Endothelial cell of umbilical vein (primary cell): ENCODE measurements at regions not wholly inside any gene's neighbourhood (a gene's known extent, or its start where the extent isn't known, plus 50 kb on each side); places are given as distances from the start of the nearest gene placed in this dataset.
"Not testable (repeated sequence)": the region's sequence is repeated elsewhere in the genome, so short reads cannot be mapped to it uniquely, and the experiment has no call there.

Experiments
- BruUV-seq: library from RNA; stranded (reverse); fragments of 400-500 nt; replicated peaks from 2 replicates; lab custom pipeline; 2021; lab: Mats Ljungman, UMichigan
- CTCF ChIA-PET: fragments of 300-600, 350-600 bp; sonication (Branson Sonifier 250); formaldehyde crosslinking; loops from one replicate; lab custom pipeline; 2021; ENCODE audit warnings: antibody characterized with exemption, inconsistent platforms; lab: Charles Lee
- POLR2A ChIA-PET: fragments of 300-600, 350-600 bp; sonication (Branson Sonifier 250); formaldehyde crosslinking; loops from one replicate; lab custom pipeline; 2021; ENCODE audit warnings: antibody characterized with exemption, inconsistent platforms; lab: Charles Lee
- DNase-seq: peaks from one replicate; pipeline ENCODE4 v3.0.0-alpha.2; 2011; ENCODE audit warnings: low read depth, low spot score
- FAIRE-seq: peaks from 2 replicates; lab custom pipeline; 2011; peaks lifted over from hg19 to GRCh38; lab: Jason Lieb, UNC
- H2AFZ ChIP-seq: 2 replicates; pipeline ENCODE4 v1.6.0; 2012; ENCODE audit warnings: low read depth, low read length, control low read depth, inconsistent platforms
- H3K27ac ChIP-seq: 2 replicates; pipeline ENCODE4 v1.5.1; 2011; ENCODE audit warnings: low read depth, mild to moderate bottlenecking, control low read depth, low read length, moderate library complexity; ENCODE audit not compliant: insufficient read depth
- H3K27me3 ChIP-seq, 2 experiments: 2 replicates each; pipeline versions ENCODE4 v1.6.0 to v1.6.1; 2011; ENCODE audit warnings: low read length in 2 of 2, mixed read lengths in 1 of 2; ENCODE audit not compliant: control insufficient read depth in 2 of 2, insufficient read depth in 2 of 2
- H3K36me3 ChIP-seq, 2 experiments: 2 replicates in 1 of 2; 3 replicates in 1 of 2; pipeline ENCODE4 v1.5.1; 2011; ENCODE audit warnings: low read length in 2 of 2, mild to moderate bottlenecking in 1 of 2, moderate library complexity in 1 of 2; ENCODE audit not compliant: control insufficient read depth in 2 of 2, insufficient read depth in 2 of 2; ENCODE audit errors: extremely low read depth in 1 of 2
- H3K4me1 ChIP-seq: 3 replicates; pipeline ENCODE4 v1.5.1; 2011; ENCODE audit warnings: mild to moderate bottlenecking, low read length; ENCODE audit not compliant: control insufficient read depth, insufficient read depth; ENCODE audit errors: extremely low read depth
- H3K4me2 ChIP-seq: 2 replicates; pipeline ENCODE4 v1.6.1; 2011; ENCODE audit warnings: low read length, control low read depth, mixed read lengths; ENCODE audit not compliant: insufficient read depth
- H3K4me3 ChIP-seq, 3 experiments: fragments of 200-600 bp in 1 of 3; sonication (generic), shearing (Covaris generic) in 1 of 3; replicated peaks in 1 of 3; 2 replicates each; pipeline ENCODE4 v1.5.1; 2011 to 2016; ENCODE audit warnings: control low read depth in 3 of 3, low read length in 3 of 3, mild to moderate bottlenecking in 2 of 3, inconsistent platforms in 1 of 3, low read depth in 1 of 3, moderate library complexity in 1 of 3; ENCODE audit not compliant: insufficient read depth in 1 of 3
- H3K79me2 ChIP-seq: 2 replicates; pipeline ENCODE4 v1.6.0; 2012; ENCODE audit warnings: low read length, inconsistent platforms; ENCODE audit not compliant: control insufficient read depth, insufficient read depth
- H3K9ac ChIP-seq: replicated peaks from 2 replicates; pipeline ENCODE3; 2011; ENCODE audit warnings: low read length, control low read depth; ENCODE audit not compliant: insufficient read depth; ENCODE audit errors: extremely low read depth
- H3K9me1 ChIP-seq: replicated peaks from 3 replicates; pipeline ENCODE4 v1.6.0; 2011; ENCODE audit warnings: mild to moderate bottlenecking, low read length; ENCODE audit not compliant: control insufficient read depth, insufficient read depth; ENCODE audit errors: extremely low read depth
- H3K9me3 ChIP-seq: replicated peaks from 2 replicates; pipeline ENCODE4 v1.5.1; 2012; ENCODE audit warnings: low read length, inconsistent platforms; ENCODE audit not compliant: control insufficient read depth, insufficient read depth
- H4K20me1 ChIP-seq: replicated peaks from 2 replicates; pipeline ENCODE3; 2011; ENCODE audit warnings: mild to moderate bottlenecking, low read length; ENCODE audit not compliant: control insufficient read depth, insufficient read depth; ENCODE audit errors: extremely low read depth
- FOS ChIP-seq: IDR thresholded peaks from 2 replicates; pipeline ENCODE4 v1.6.1; 2011; ENCODE audit warnings: mild to moderate bottlenecking, low read length, moderate library complexity, borderline replicate concordance; ENCODE audit not compliant: insufficient read depth
- MYC ChIP-seq: IDR thresholded peaks from one replicate; pipeline ENCODE4 v1.6.1; 2011; ENCODE audit warnings: mild to moderate bottlenecking, low read depth, low read length
- POLR2AphosphoS5 ChIP-seq: IDR thresholded peaks from 2 replicates; pipeline ENCODE4 v1.6.1; 2012; ENCODE audit warnings: low read depth, mild to moderate bottlenecking, control low read depth, low read length, moderate library complexity; ENCODE audit not compliant: insufficient read depth
- dilution Hi-C: fragments of 300-500 bp; cut with MboI; formaldehyde crosslinking; loops from one replicate; pipeline ENCODE4 v1.15.0; 2019; ENCODE audit warnings: low sequenced_read_pairs; ENCODE audit not compliant: extremely low pct_ligation_motif_present
- intact Hi-C: fragments of 100-400 bp; cut with micrococcal nuclease; formaldehyde crosslinking; loops from one replicate; pipeline ENCODE4 v1.10.0; 2022

GRCh38 chr20:47843886-47844567 lies 58.7 kb upstream of the SULF2 start:
- DNase-seq (no peak), FAIRE-seq (no peak)
- ChIA-PET POLR2A (no interaction called here), CTCF (no interaction called here)
- Histone ChIP-seq H3K4me2 (no peak overlapping the region), H3K4me1 (peaks cover 4% of the 10 kb centered on the region), H3K9ac (no peak overlapping the region), H3K27ac (no peak overlapping the region), H2AFZ (no peak overlapping the region), H3K4me3 (no peak overlapping the region), H3K36me3 (no peaks in the 10 kb centered on the region), H3K9me3 (no peaks in the 10 kb centered on the region), H3K79me2 (no peaks in the 10 kb centered on the region), H3K9me1 (no peaks in the 10 kb centered on the region), H4K20me1 (no peaks in the 10 kb centered on the region), H3K27me3 (no peaks in the 10 kb centered on the region)
- intact Hi-C loops (loop anchor here (10.0 kb wide), 1 partner anchor 51 kb away; no protein-coding TSS in a partner anchor), dilution Hi-C loops (no loop called here)
- BruUV-seq: no TSS peak
- no peak for TF ChIP-seq FOS
- TF ChIP-seq POLR2AphosphoS5: no peak
- no peak for TF ChIP-seq MYC

GRCh38 chr20:47842950-47843349 lies 57.7 kb upstream of the SULF2 start:
- POLR2A ChIA-PET, H3K79me2 ChIP-seq, CTCF ChIA-PET, FAIRE-seq, H3K4me2 ChIP-seq, H3K9ac ChIP-seq, H3K27ac ChIP-seq, BruUV-seq, DNase-seq, H3K36me3 ChIP-seq, H4K20me1 ChIP-seq, H3K9me1 ChIP-seq, H3K4me3 ChIP-seq, H3K9me3 ChIP-seq, H2AFZ ChIP-seq, H3K27me3 ChIP-seq, dilution Hi-C loops, H3K4me1 ChIP-seq: not testable (repeated sequence)
- intact Hi-C loops: loop anchor here (10.0 kb wide), 1 partner anchor 52 kb away; no protein-coding TSS in a partner anchor

- dilution Hi-C loops, BruUV-seq, DNase-seq, H3K4me3 ChIP-seq, H2AFZ ChIP-seq, H3K9me3 ChIP-seq, H3K27ac ChIP-seq, H3K9ac ChIP-seq, CTCF ChIA-PET, FAIRE-seq, H3K9me1 ChIP-seq, H3K4me1 ChIP-seq, H3K27me3 ChIP-seq, H3K79me2 ChIP-seq, POLR2A ChIA-PET, H3K36me3 ChIP-seq, H4K20me1 ChIP-seq, H3K4me2 ChIP-seq: not testable (repeated sequence)
- intact Hi-C loops: loop anchor here (10.0 kb wide), 1 partner anchor 53 kb away; no protein-coding TSS in a partner anchor
Measured at GRCh38 chr20:47842004-47842403, 56.7 kb upstream of the SULF2 start.

GRCh38 chr20:47836256-47836817 lies 51.1 kb upstream of the SULF2 start:
- H3K9ac ChIP-seq, POLR2A ChIA-PET, dilution Hi-C loops, H3K4me1 ChIP-seq, H3K27ac ChIP-seq, H3K79me2 ChIP-seq, FAIRE-seq, H3K4me3 ChIP-seq, DNase-seq, H4K20me1 ChIP-seq, H3K9me3 ChIP-seq, BruUV-seq, H3K36me3 ChIP-seq, intact Hi-C loops, H3K27me3 ChIP-seq, H3K9me1 ChIP-seq, H3K4me2 ChIP-seq, H2AFZ ChIP-seq: not testable (repeated sequence)
- CTCF ChIA-PET: interaction anchor here (1.1 kb wide), 1 partner anchor 59 kb away, joined by 3 read pairs; no protein-coding TSS in a partner anchor
